Upper lobe of right lung (tissue), 1 donor: ENCODE measurements at regions not wholly inside any gene's neighbourhood (a gene's known extent, or its start where the extent isn't known, plus 50 kb on each side); places are given as distances from the start of the nearest gene placed in this dataset.
A peak's percentile ranks its signal among the peaks of the same experiment; 100 is the strongest.

ENCODE experiments used
- ATAC-seq: fragments of 200-7000 bp; cut with Tn5 transposase; one replicate; pipeline ENCODE4 v1.9.1; 2020; ENCODE audit warnings: mild to moderate bottlenecking, moderate library complexity
- DNase-seq: peaks from one replicate; pipeline ENCODE4 v3.0.0-alpha.2; 2020
- H3K27ac ChIP-seq: fragments of 200-600 bp; one replicate; pipeline ENCODE4 v1.8.0; 2022
- H3K27me3 ChIP-seq: fragments of 200-600 bp; one replicate; pipeline ENCODE4 v1.8.0; 2022; ENCODE audit warnings: mild to moderate bottlenecking
- H3K36me3 ChIP-seq: fragments of 200-600 bp; one replicate; pipeline ENCODE4 v1.8.0; 2022
- H3K4me1 ChIP-seq: fragments of 200-600 bp; one replicate; pipeline ENCODE4 v1.8.0; 2022
- H3K4me3 ChIP-seq: fragments of 200-600 bp; one replicate; pipeline ENCODE4 v1.8.0; 2022; ENCODE audit warnings: mild to moderate bottlenecking
- H3K9me3 ChIP-seq: fragments of 200-600 bp; one replicate; pipeline ENCODE4 v1.8.0; 2022
- intact Hi-C: fragments of 100-400 bp; cut with DNase I; formaldehyde crosslinking; loops from one replicate; pipeline ENCODE4 v1.11.0; 2022
- TF ChIP-seq, protein P1 (sequence below): fragments of 200-600 bp; IDR thresholded peaks from one replicate; pipeline ENCODE4 v1.8.0; 2022; ENCODE audit warnings: antibody characterized with exemption
- donor health status: DM: no; HTN: yes; CAD: no; lungs with severe emphysema.

DNA sequence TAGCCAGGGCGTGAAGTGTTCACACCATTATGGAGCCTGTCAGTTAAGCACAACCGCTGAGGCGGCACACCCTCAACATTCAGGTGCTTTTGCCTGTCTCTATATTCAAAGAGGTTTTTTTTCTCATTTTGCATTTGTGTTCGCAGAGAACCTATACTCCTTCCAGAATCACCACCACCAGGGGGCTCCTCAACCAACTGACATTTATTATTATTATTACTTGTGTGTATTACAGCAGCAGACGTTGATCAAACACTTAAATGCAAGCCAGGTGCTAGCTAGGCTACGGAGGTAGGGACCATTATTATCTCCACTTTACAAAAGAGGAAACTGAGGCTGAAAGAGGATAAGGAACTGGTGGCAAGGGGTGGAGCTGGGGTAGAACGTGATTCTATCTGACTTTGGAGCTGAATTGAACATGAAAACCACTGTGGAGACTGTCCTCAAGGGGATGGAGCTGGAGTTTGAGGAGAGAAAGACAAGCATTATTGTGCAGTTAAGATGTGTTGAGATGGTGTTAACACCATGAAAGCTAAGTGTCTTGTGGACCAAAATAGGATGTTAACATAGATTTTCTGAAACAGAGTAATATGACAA is 133.8 kb upstream of the PLXNA4 start:
- H3K4me1 ChIP-seq = no peaks in the 10 kb centered on the region
- H3K27me3 ChIP-seq = no peaks in the 10 kb centered on the region
- TF ChIP-seq, protein P1, sequence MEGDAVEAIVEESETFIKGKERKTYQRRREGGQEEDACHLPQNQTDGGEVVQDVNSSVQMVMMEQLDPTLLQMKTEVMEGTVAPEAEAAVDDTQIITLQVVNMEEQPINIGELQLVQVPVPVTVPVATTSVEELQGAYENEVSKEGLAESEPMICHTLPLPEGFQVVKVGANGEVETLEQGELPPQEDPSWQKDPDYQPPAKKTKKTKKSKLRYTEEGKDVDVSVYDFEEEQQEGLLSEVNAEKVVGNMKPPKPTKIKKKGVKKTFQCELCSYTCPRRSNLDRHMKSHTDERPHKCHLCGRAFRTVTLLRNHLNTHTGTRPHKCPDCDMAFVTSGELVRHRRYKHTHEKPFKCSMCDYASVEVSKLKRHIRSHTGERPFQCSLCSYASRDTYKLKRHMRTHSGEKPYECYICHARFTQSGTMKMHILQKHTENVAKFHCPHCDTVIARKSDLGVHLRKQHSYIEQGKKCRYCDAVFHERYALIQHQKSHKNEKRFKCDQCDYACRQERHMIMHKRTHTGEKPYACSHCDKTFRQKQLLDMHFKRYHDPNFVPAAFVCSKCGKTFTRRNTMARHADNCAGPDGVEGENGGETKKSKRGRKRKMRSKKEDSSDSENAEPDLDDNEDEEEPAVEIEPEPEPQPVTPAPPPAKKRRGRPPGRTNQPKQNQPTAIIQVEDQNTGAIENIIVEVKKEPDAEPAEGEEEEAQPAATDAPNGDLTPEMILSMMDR = peak; percentile 45
- intact Hi-C loops = no loop called here
- no peak for ATAC-seq
- no peak overlapping the region for H3K27ac ChIP-seq
- H3K36me3 ChIP-seq = no peaks in the 10 kb centered on the region
- no peak overlapping the region for H3K4me3 ChIP-seq
- H3K9me3 ChIP-seq = no peaks in the 10 kb centered on the region
- DNase-seq = no peak

DNA sequence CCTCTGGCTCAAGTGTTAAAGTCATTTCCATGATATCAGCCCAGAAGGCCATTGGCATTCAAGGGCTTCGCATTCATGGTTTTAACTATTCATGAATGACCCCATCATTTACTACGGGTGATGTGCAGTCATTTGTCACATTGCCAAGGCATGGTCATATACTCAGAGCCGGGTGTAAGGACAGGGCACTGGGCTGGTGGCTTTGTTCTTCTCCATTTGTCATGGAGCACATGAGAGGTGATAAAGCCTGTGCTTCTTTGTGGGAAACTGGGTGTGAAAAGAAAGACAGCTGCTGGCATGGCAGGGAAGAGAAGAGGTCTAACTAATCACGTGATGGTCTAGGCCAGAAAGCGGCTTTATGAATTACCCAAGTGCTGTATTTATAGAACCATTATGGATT is 132.2 kb upstream of the PLXNA4 start:
- Histone ChIP-seq H3K4me3 (no peak overlapping the region), H3K27me3 (no peaks in the 10 kb centered on the region), H3K27ac (no peak overlapping the region), H3K4me1 (no peaks in the 10 kb centered on the region), H3K9me3 (no peaks in the 10 kb centered on the region), H3K36me3 (no peaks in the 10 kb centered on the region)
- DNase-seq (no peak), ATAC-seq (no peak)
- TF ChIP-seq, protein P1 = no peak
- intact Hi-C loops = no loop called here

DNA sequence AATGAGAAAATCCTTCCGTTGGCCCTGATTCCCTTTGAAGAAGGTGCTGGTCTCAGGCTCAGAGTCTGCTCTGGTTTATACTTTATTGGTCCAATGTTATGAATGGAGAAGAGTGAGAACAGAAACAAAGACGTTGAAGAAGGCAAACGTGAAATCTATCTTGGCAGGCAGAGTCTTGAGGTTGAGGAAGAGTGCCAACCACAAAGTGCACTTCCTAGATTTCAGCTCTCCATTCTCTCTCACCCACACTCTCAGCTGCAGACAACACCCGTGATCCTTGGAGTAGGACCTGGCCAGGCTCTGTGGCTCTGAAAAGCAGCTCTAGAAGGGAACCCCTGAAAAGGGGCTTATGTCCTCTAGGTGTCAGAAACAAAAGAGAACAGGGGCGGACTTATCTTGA is 128.9 kb upstream of the PLXNA4 start:
- ATAC-seq = peak; percentile 29
- H3K4me3 ChIP-seq = no peak overlapping the region
- H3K9me3 ChIP-seq = no peaks in the 10 kb centered on the region
- H3K27me3 ChIP-seq = no peaks in the 10 kb centered on the region
- intact Hi-C loops = no loop called here
- DNase-seq = no peak
- H3K36me3 ChIP-seq = no peaks in the 10 kb centered on the region
- H3K4me1 ChIP-seq = no peaks in the 10 kb centered on the region
- no peak overlapping the region for H3K27ac ChIP-seq
- TF ChIP-seq, protein P1 = no peak

DNA sequence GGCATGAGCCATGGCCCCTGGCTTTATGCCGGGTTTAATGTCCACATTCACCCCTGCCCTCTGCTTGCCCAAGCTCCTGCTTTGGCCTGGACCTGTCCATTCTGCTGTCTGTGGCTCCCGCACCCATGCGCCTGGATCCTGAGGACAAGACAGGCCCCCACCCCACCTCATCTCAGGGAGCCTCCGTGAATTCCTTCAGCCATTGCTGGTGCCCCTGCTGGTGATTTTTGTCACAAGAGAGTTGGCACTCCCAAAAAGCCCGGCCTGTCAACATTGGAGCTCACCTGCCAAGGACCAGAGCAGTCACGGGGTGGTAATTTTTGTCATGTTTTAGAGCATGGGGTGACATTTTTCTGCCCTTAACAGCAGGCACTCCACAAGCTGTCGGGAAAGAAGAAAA is 127.5 kb upstream of the PLXNA4 start:
- Histone ChIP-seq H3K4me1 (no peaks in the 10 kb centered on the region), H3K4me3 (no peak overlapping the region), H3K27me3 (no peaks in the 10 kb centered on the region), H3K27ac (no peak overlapping the region), H3K36me3 (no peaks in the 10 kb centered on the region), H3K9me3 (no peaks in the 10 kb centered on the region)
- intact Hi-C loops = no loop called here
- ATAC-seq (no peak), DNase-seq (no peak)
- TF ChIP-seq, protein P1 = no peak

DNA sequence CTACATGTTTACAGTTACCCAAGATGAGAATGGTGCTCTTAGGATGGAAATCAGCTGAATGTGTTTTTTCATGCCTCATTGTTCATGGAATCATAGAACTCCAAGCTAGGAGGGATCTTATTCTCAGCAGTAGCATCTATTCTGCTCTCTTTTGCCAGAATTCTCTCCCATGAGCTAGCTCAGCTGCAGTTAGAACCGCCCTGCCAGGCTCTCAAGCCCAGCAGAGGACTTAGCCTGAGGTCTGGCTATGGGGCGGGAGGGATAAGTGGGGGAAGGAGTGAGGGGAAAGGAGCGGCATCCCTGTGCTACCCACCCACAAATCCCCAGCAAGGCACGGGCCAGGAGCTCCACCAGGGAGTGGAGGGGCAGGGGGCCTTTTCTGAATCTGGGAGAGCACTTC is 120.7 kb upstream of the PLXNA4 start:
- ATAC-seq = no peak
- H3K27me3 ChIP-seq = no peaks in the 10 kb centered on the region
- DNase-seq = no peak
- H3K4me3 ChIP-seq = no peak overlapping the region
- H3K9me3 ChIP-seq = no peaks in the 10 kb centered on the region
- TF ChIP-seq, protein P1 = no peak
- H3K36me3 ChIP-seq = no peaks in the 10 kb centered on the region
- intact Hi-C loops = no loop called here
- H3K27ac ChIP-seq = no peak overlapping the region
- no peaks in the 10 kb centered on the region for H3K4me1 ChIP-seq

DNA sequence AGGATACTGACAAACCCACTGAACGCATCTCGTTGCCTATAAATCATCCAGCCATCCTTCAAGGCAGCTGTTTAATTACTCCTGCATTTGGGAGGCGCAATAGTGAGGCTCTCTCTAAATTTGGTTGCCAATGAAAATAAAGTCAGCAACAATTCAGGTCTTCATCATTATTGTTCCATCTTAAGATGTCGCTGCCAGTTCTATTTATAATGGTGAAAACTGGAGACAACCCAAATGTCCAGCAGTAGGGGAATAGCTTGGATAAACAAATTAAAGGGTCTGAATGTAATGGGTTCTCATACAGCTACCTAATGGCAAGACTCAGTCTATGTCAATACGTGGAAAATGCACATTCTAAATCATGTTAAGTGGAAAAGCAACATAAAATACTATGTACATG is 120.1 kb upstream of the PLXNA4 start:
- TF ChIP-seq, protein P1 = no peak
- DNase-seq (no peak), ATAC-seq (no peak)
- Histone ChIP-seq H3K4me3 (no peak overlapping the region), H3K27ac (no peak overlapping the region), H3K4me1 (no peaks in the 10 kb centered on the region), H3K27me3 (no peaks in the 10 kb centered on the region), H3K9me3 (no peaks in the 10 kb centered on the region), H3K36me3 (no peaks in the 10 kb centered on the region)
- intact Hi-C loops = no loop called here
